Activated CD4-positive, alpha-beta memory T cell treated with anti-CD3 and anti-CD28 coated beads for 36 hours (primary cell): ENCODE measurements at regions not wholly inside any gene's neighbourhood (a gene's known extent, or its start where the extent isn't known, plus 50 kb on each side); places are given as distances from the start of the nearest gene placed in this dataset.
"Not testable (repeated sequence)": the region's sequence is repeated elsewhere in the genome, so short reads cannot be mapped to it uniquely, and the experiment has no call there.

Experiments used
- CTCF ChIA-PET: fragments of 350-600 bp; sonication (Branson Sonifier 250); formaldehyde crosslinking; loops from one replicate; lab custom pipeline; 2021; ENCODE audit warnings: antibody characterized with exemption, inconsistent platforms; lab: Charles Lee
- POLR2A ChIA-PET: fragments of 350-600 bp; sonication (Branson Sonifier 250); formaldehyde crosslinking; loops from one replicate; lab custom pipeline; 2021; ENCODE audit warnings: antibody characterized with exemption; lab: Charles Lee
- DNase-seq: peaks from one replicate; pipeline ENCODE4 v3.0.0-alpha.2; 2020
- H3K27ac Mint-ChIP-seq: one replicate; pipeline ENCODE4 v1.8.0; 2021; ENCODE audit warnings: mixed read lengths
- H3K27me3 Mint-ChIP-seq: one replicate; pipeline ENCODE4 v1.8.0; 2021; ENCODE audit warnings: mixed read lengths
- H3K36me3 Mint-ChIP-seq: one replicate; pipeline ENCODE4 v1.8.0; 2021; ENCODE audit warnings: mixed read lengths
- H3K4me1 Mint-ChIP-seq: one replicate; pipeline ENCODE4 v1.8.0; 2021; ENCODE audit warnings: low read depth, mixed read lengths
- H3K4me3 Mint-ChIP-seq: one replicate; pipeline ENCODE4 v1.8.0; 2021; ENCODE audit warnings: mild to moderate bottlenecking, mixed read lengths
- H3K9me3 Mint-ChIP-seq: one replicate; pipeline ENCODE4 v1.8.0; 2021; ENCODE audit warnings: mixed read lengths
- intact Hi-C: fragments of 100-400 bp; cut with micrococcal nuclease; formaldehyde crosslinking; loops from one replicate; pipeline ENCODE4 v1.15.1; 2023

DNA sequence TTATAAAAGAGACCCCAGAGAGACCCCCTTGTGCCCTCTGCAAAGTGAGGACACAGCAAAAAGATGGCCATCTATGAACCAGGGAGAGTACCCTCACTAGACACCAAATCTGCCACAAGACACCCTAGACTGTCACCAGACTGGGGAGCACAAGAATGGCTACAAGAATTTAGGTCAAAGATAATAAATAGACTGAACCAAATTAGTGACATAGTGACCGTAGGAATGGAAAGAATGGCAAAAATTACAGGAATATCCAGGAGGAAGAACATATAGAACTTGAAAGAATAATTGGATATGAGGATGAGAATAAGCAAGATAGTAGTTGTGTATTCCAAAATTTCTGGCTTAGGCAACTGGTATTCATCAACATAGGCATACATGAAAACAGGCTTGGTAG, 235.0 kb downstream of the NNT start:
- Mint-ChIP-seq H3K27ac (no peak overlapping the region), H3K4me1 (no peaks in the 10 kb centered on the region), H3K4me3 (no peak overlapping the region), H3K36me3 (no peaks in the 10 kb centered on the region), H3K9me3 (no peaks in the 10 kb centered on the region), H3K27me3 (no peaks in the 10 kb centered on the region)
- POLR2A ChIA-PET: no interaction called here
- intact Hi-C loops: no loop called here
- no peak for DNase-seq
- CTCF ChIA-PET: no interaction called here

- no peak for DNase-seq
- intact Hi-C loops: no loop called here
- H3K9me3 Mint-ChIP-seq: no peaks in the 10 kb centered on the region
- no peaks in the 10 kb centered on the region for H3K27me3 Mint-ChIP-seq
- ChIA-PET POLR2A (no interaction called here), CTCF (no interaction called here)
- no peaks in the 10 kb centered on the region for H3K4me1 Mint-ChIP-seq
- no peak overlapping the region for H3K4me3 Mint-ChIP-seq
- no peaks in the 10 kb centered on the region for H3K36me3 Mint-ChIP-seq
- no peak overlapping the region for H3K27ac Mint-ChIP-seq
These were observed 234.1 kb downstream of the NNT start for GRCh38 chr5:43837091-43837490.

- POLR2A ChIA-PET: no interaction called here
- Mint-ChIP-seq H3K27me3 (no peaks in the 10 kb centered on the region), H3K4me3 (no peak overlapping the region), H3K36me3 (no peaks in the 10 kb centered on the region), H3K9me3 (peaks cover 9% of the 10 kb centered on the region), H3K4me1 (no peaks in the 10 kb centered on the region), H3K27ac (no peak overlapping the region)
- intact Hi-C loops: no loop called here
- DNase-seq: no peak
- CTCF ChIA-PET: interaction anchor here (0.6 kb wide), 1 partner anchor 1530 kb away, joined by 3 read pairs; no protein-coding TSS in a partner anchor
These were observed 231.0 kb downstream of the NNT start for GRCh38 chr5:43833961-43834360.

DNA sequence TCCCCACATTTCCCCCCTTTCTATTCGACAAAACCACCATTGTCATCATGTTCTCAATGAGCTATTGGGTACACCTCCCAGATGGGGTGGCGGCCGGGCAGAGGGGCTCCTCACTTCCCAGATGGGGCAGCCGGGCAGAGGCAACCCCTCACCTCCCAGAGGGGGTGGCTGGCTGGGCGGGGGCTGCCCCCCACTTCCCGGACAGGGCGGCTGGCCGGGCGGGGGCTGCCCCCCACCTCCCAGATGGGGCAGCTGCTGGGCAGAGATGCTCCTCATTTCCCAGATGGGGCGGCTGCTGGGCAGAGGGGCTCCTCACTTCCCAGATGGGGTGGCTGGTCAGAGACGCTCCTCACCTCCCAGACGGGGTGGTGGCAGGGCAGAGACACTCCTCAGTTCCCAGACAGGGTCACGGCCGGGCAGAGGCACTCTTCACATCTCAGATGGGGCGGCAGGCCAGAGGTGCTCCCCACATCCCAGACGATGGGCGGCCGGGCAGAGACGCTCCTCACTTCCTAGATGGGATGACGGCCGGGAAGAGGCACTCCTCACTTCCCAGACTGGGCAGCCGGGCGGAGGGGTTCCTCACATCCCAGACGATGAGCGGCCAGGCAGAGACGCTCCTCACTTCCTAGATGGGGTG, 221.5 kb downstream of the NNT start:
- peaks cover 15% of the 10 kb centered on the region for H3K9me3 Mint-ChIP-seq
- H3K27me3 Mint-ChIP-seq, H3K4me1 Mint-ChIP-seq, CTCF ChIA-PET, DNase-seq, intact Hi-C loops, H3K4me3 Mint-ChIP-seq, H3K36me3 Mint-ChIP-seq, POLR2A ChIA-PET, H3K27ac Mint-ChIP-seq: not testable (repeated sequence)

DNA sequence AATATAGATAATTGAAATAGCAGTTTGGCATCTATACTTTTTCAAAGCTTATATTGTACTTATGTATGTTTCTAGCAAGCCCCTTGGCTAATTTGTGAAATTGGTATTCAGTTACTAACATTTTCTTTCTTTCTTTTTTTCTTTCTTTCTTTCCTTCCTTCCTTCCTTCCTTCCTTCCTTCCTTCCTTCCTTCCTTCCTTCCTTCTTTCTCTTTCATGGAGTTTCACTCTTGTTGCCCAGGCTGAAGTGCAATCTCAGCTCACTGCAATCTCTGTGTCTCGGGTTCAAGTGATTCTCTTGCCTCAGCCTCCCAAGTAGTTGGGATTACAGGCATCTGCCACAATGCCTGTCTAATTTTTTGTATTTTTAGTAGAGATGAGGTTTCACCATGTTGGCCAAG, 215.4 kb downstream of the NNT start:
- H3K27me3 Mint-ChIP-seq: not testable (repeated sequence)

DNA sequence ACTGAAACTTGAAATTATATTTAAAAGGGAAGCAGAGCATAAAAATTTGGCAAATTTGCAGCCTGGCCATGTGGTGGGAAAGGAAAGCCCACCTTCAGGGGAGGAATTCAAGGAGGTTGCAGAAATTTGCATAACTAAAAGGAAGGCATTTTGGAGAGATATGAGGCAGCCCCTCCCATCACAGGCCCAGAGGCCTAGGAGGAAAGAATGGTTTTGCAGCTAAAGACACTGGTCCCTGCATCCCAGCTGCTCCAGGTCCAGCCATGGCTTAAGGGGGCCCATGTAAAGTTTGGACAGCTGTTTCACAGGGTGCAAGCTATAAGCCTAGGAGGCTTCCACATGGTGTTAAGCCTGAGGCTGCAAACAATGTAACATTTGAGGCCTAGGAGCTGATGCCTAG, 212.5 kb downstream of the NNT start:
- H3K36me3 Mint-ChIP-seq: no peaks in the 10 kb centered on the region
- H3K4me1 Mint-ChIP-seq: no peaks in the 10 kb centered on the region
- DNase-seq: no peak
- ChIA-PET POLR2A (no interaction called here), CTCF (no interaction called here)
- intact Hi-C loops: no loop called here
- no peaks in the 10 kb centered on the region for H3K27me3 Mint-ChIP-seq
- H3K27ac Mint-ChIP-seq: no peak overlapping the region
- H3K4me3 Mint-ChIP-seq: no peak overlapping the region
- peaks cover 21% of the 10 kb centered on the region for H3K9me3 Mint-ChIP-seq

More for the DNA sequence above, 215.4 kb downstream of the NNT start:
- CTCF ChIA-PET, intact Hi-C loops, H3K4me3 Mint-ChIP-seq, DNase-seq, H3K4me1 Mint-ChIP-seq, H3K27ac Mint-ChIP-seq, H3K36me3 Mint-ChIP-seq: not testable (repeated sequence)
- peaks cover 25% of the 10 kb centered on the region for H3K9me3 Mint-ChIP-seq
- POLR2A ChIA-PET: interaction anchor here (0.7 kb wide), 1 partner anchor 48 kb away, joined by 5 read pairs; no protein-coding TSS in a partner anchor

DNA sequence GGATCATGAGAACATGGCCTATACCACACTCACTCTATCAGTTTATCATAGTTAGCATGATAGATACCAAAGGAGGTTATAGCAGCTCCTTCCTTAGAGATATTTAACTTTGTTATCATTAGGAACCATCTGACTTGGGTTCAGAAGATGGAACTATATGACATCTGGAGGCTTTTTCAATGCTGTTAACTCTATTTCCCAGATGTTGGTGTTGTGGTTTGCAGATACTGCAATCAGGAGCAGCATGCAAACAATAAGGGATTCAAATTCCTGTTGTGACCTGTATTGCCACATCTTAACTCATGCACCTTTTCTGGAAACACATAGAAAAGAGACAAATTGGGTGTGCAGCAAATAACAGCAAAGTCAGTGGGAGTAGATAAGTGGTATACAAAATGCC, 201.7 kb downstream of the NNT start:
- no peaks in the 10 kb centered on the region for H3K27me3 Mint-ChIP-seq
- H3K27ac Mint-ChIP-seq: no peak overlapping the region
- no peaks in the 10 kb centered on the region for H3K36me3 Mint-ChIP-seq
- POLR2A ChIA-PET: no interaction called here
- H3K4me1 Mint-ChIP-seq: no peaks in the 10 kb centered on the region
- H3K4me3 Mint-ChIP-seq: no peak overlapping the region
- CTCF ChIA-PET: no interaction called here
- H3K9me3 Mint-ChIP-seq: peaks cover 6% of the 10 kb centered on the region
- intact Hi-C loops: no loop called here
- DNase-seq: no peak

DNA sequence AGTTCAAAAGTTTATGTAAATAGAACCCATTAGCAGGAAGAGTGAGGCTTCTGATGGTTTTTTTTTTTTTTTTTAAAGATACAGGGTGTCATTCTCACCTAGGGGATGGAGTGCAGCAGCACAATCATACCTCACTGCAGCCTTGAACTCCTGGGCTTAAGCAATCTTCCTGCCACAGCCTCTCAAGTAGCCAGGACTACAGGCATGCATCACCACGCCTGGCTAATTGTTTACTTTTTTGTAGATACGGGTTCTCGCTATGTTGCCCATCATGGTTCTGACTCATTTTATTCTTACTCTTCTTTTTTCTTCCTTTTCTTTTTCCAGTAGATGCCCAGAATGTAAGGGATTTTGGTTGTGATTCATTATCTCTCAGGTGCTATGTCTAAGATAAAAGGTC, 201.1 kb downstream of the NNT start:
- no peak overlapping the region for H3K27ac Mint-ChIP-seq
- H3K9me3 Mint-ChIP-seq: peaks cover 3% of the 10 kb centered on the region
- CTCF ChIA-PET: no interaction called here
- H3K27me3 Mint-ChIP-seq: no peaks in the 10 kb centered on the region
- no peak for DNase-seq
- no peaks in the 10 kb centered on the region for H3K4me1 Mint-ChIP-seq
- intact Hi-C loops: no loop called here
- no peaks in the 10 kb centered on the region for H3K36me3 Mint-ChIP-seq
- no peak overlapping the region for H3K4me3 Mint-ChIP-seq
- POLR2A ChIA-PET: no interaction called here

GRCh38 chr5:43802651-43803050, 199.7 kb downstream of the NNT start:
- Mint-ChIP-seq H3K36me3 (no peaks in the 10 kb centered on the region), H3K4me1 (no peaks in the 10 kb centered on the region), H3K9me3 (peaks cover 3% of the 10 kb centered on the region), H3K27ac (no peak overlapping the region), H3K27me3 (no peaks in the 10 kb centered on the region), H3K4me3 (no peak overlapping the region)
- CTCF ChIA-PET: no interaction called here
- intact Hi-C loops: no loop called here
- DNase-seq: no peak
- POLR2A ChIA-PET: no interaction called here

GRCh38 chr5:43802119-43802518, 199.1 kb downstream of the NNT start:
- H3K36me3 Mint-ChIP-seq: no peaks in the 10 kb centered on the region
- no peaks in the 10 kb centered on the region for H3K27me3 Mint-ChIP-seq
- H3K4me3 Mint-ChIP-seq: no peak overlapping the region
- intact Hi-C loops: no loop called here
- H3K27ac Mint-ChIP-seq: no peak overlapping the region
- peaks cover 2% of the 10 kb centered on the region for H3K9me3 Mint-ChIP-seq
- H3K4me1 Mint-ChIP-seq: no peaks in the 10 kb centered on the region
- ChIA-PET POLR2A (no interaction called here), CTCF (no interaction called here)
- no peak for DNase-seq

- Mint-ChIP-seq H3K4me1 (no peaks in the 10 kb centered on the region), H3K9me3 (peaks cover 6% of the 10 kb centered on the region), H3K27me3 (no peaks in the 10 kb centered on the region), H3K27ac (no peak overlapping the region), H3K36me3 (no peaks in the 10 kb centered on the region), H3K4me3 (no peak overlapping the region)
- POLR2A ChIA-PET: no interaction called here
- CTCF ChIA-PET: no interaction called here
- intact Hi-C loops: no loop called here
- no peak for DNase-seq
These were observed 195.8 kb downstream of the NNT start for GRCh38 chr5:43798740-43799139.

GRCh38 chr5:43791880-43792279, 188.9 kb downstream of the NNT start:
- CTCF ChIA-PET, POLR2A ChIA-PET, DNase-seq, intact Hi-C loops, H3K9me3 Mint-ChIP-seq, H3K4me1 Mint-ChIP-seq, H3K27me3 Mint-ChIP-seq, H3K36me3 Mint-ChIP-seq, H3K27ac Mint-ChIP-seq, H3K4me3 Mint-ChIP-seq: not testable (repeated sequence)

DNA sequence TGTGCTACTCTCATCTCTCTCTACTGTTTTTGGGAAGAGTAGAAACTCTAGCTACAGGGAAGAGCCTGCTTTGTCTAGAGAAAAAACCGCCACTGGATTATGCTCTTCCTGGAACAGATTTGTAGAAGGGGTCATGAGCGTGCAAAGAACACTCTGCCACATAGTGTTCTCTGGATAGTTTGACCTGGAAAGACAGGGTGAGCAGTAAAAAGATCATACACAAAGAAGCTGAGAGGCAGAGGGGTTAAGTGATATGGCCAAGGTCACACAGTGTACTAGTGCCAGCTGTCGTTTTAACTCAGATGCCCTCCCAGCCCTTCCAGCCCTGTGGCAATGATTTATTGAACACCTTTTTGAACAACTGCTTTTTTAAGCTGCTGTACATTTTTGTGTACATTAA, 182.2 kb downstream of the NNT start:
- Mint-ChIP-seq H3K36me3 (no peaks in the 10 kb centered on the region), H3K9me3 (no peaks in the 10 kb centered on the region), H3K4me1 (no peaks in the 10 kb centered on the region), H3K4me3 (no peak overlapping the region), H3K27me3 (peaks cover 1% of the 10 kb centered on the region), H3K27ac (no peak overlapping the region)
- ChIA-PET CTCF (no interaction called here), POLR2A (no interaction called here)
- no peak for DNase-seq
- intact Hi-C loops: no loop called here
